WERI-Rb-1 (cell line): ENCODE measurements at regions not wholly inside any gene's neighbourhood (a gene's known extent, or its start where the extent isn't known, plus 50 kb on each side); places are given as distances from the start of the nearest gene placed in this dataset.
A peak's percentile ranks its signal among the peaks of the same experiment; 100 is the strongest.

Experiments used
- DNase-seq: peaks from one replicate; pipeline ENCODE4 v3.0.0-alpha.2; 2020
- H3K27ac ChIP-seq: fragments of 250-450 bp; sonication (Bioruptor Pico); 2 replicates; pipeline ENCODE4 v1.5.1; 2020; ENCODE audit warnings: mild to moderate bottlenecking, moderate library complexity
- H3K27me3 ChIP-seq: fragments of 250-450 bp; sonication (Bioruptor Pico); 2 replicates; pipeline ENCODE4 v1.5.1; 2021; ENCODE audit warnings: mild to moderate bottlenecking, low read depth, moderate library complexity; ENCODE audit not compliant: insufficient read depth, severe bottlenecking
- H3K36me3 ChIP-seq: fragments of 250-450 bp; sonication (Bioruptor Pico); 2 replicates; pipeline ENCODE4 v1.5.1; 2020; ENCODE audit warnings: mild to moderate bottlenecking, moderate library complexity
- H3K4me3 ChIP-seq: 2 replicates; pipeline ENCODE4 v1.5.1; 2011; ENCODE audit warnings: low read depth, mild to moderate bottlenecking, control low read depth, low read length
- H3K9me3 ChIP-seq: fragments of 250-450 bp; sonication (Bioruptor Pico); 2 replicates; pipeline ENCODE4 v1.5.1; 2021; ENCODE audit warnings: mild to moderate bottlenecking, moderate library complexity; ENCODE audit not compliant: severe bottlenecking
- CTCF ChIP-seq: IDR thresholded peaks from 2 replicates; pipeline ENCODE4 v1.5.1; 2011; ENCODE audit warnings: low read depth, mild to moderate bottlenecking, control low read depth, inconsistent platforms, low read length

- no peaks in the 10 kb centered on the region for H3K27me3 ChIP-seq
- H3K4me3 ChIP-seq = peak overlapping the region; percentile 45
- no peaks in the 10 kb centered on the region for H3K9me3 ChIP-seq
- no peaks in the 10 kb centered on the region for H3K36me3 ChIP-seq
- DNase-seq = no peak
- no peak for TF ChIP-seq CTCF
- peak overlapping the region; percentile 75 for H3K27ac ChIP-seq
These were observed 303.0 kb downstream of the CSNK1G3 start for GRCh38 chr5:123814801-123815470.

DNA sequence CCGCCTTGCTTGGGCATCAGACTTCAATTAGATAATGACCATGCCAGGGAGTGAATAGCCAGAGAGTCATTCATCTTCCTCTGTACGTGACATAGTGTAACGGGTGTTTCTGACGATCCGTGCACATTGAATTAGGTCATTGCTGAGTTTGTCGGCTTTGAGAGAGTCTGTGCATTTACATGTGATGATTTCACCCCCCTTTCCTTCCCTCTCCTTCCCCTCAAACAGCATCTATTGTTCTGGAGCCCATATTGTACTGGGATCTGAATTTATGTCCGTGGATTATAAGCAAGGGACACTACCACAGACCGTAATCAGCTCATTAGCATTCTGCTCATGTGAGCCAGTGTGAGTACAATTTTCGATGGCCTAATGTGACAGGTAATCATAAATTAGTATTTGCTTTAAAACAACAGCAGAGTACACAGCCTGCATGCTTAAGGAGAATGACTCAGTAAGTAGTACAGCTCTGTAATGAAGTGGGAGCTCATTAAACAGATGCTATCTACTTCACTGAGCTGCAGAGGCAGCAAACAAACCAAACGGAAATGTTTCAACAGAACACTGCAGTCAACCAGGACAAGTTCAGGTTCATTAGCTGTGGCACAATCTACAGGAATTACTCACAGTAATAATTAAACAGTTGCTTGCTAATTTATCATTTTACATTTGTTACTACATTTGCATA lies 302.1 kb downstream of the CSNK1G3 start:
- H3K27me3 ChIP-seq = no peaks in the 10 kb centered on the region
- no peaks in the 10 kb centered on the region for H3K36me3 ChIP-seq
- H3K27ac ChIP-seq = peak overlapping the region; percentile 75
- peak overlapping the region; percentile 45 for H3K4me3 ChIP-seq
- DNase-seq = peak; percentile 56
- H3K9me3 ChIP-seq = no peaks in the 10 kb centered on the region
- no peak for TF ChIP-seq CTCF

GRCh38 chr5:123813264-123813663 lies 301.3 kb downstream of the CSNK1G3 start:
- H3K9me3 ChIP-seq = no peaks in the 10 kb centered on the region
- DNase-seq = no peak
- no peak overlapping the region for H3K4me3 ChIP-seq
- H3K27me3 ChIP-seq = no peaks in the 10 kb centered on the region
- H3K27ac ChIP-seq = peak overlapping the region; percentile 2; the same call in 1 of the 2 replicates
- TF ChIP-seq CTCF = no peak
- H3K36me3 ChIP-seq = no peaks in the 10 kb centered on the region

DNA sequence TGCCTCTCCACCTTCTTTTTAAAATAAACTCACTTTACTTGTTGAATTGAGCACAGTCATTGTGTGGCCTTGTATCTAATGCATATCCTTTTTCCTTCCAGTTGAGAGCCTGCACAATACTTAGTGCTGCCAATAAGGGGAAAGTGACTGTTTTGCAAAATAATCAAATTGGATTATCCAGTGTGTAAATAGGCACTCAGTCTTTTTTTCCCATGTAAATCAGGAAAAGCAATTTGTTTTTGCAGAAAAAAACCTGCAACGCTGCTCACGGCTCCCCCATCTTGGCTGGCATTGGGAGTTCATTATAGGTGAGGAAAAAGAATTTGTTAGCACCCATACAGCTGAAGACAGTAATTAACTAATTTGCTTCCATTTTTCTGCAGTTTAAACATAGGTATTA lies 299.9 kb downstream of the CSNK1G3 start:
- no peak for DNase-seq
- no peaks in the 10 kb centered on the region for H3K9me3 ChIP-seq

GRCh38 chr5:123810746-123811340 lies 298.9 kb downstream of the CSNK1G3 start:
- H3K27me3 ChIP-seq = no peaks in the 10 kb centered on the region
- no peaks in the 10 kb centered on the region for H3K36me3 ChIP-seq
- no peaks in the 10 kb centered on the region for H3K9me3 ChIP-seq
- no peak overlapping the region for H3K27ac ChIP-seq
- no peak for TF ChIP-seq CTCF
- H3K4me3 ChIP-seq = no peak overlapping the region
- no peak for DNase-seq

More for the DNA sequence above, 299.9 kb downstream of the CSNK1G3 start:
- no peak for TF ChIP-seq CTCF
- no peak overlapping the region for H3K27ac ChIP-seq
- H3K36me3 ChIP-seq = no peaks in the 10 kb centered on the region
- no peak overlapping the region for H3K4me3 ChIP-seq
- H3K27me3 ChIP-seq = no peaks in the 10 kb centered on the region
